ENCODE measurements at regions not wholly inside any gene's neighbourhood (a gene's known extent, or its start where the extent isn't known, plus 50 kb on each side); places are given as distances from the start of the nearest gene placed in this dataset.

DNA sequence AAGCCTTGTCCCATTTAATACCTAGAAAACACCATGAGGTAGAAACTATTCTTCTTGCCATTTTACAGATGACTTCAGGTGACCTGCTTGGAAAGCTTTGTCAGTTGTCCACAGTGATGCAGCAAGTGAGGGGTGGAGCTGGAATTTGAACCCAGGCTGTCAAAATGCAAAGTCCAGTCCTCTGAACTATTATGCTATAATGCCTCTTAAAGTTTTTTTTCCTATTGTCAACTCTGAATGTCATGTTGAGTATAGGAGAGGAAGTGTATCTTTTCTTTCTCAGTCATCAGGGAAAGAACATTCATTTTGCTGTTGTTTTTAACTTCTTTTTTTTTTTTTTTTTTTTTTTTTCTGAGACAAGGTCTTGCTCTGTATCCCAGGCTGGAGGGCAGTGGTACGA, 525.6 kb downstream of the XYLT1 start:
- TF ChIP-seq, protein P1, sequence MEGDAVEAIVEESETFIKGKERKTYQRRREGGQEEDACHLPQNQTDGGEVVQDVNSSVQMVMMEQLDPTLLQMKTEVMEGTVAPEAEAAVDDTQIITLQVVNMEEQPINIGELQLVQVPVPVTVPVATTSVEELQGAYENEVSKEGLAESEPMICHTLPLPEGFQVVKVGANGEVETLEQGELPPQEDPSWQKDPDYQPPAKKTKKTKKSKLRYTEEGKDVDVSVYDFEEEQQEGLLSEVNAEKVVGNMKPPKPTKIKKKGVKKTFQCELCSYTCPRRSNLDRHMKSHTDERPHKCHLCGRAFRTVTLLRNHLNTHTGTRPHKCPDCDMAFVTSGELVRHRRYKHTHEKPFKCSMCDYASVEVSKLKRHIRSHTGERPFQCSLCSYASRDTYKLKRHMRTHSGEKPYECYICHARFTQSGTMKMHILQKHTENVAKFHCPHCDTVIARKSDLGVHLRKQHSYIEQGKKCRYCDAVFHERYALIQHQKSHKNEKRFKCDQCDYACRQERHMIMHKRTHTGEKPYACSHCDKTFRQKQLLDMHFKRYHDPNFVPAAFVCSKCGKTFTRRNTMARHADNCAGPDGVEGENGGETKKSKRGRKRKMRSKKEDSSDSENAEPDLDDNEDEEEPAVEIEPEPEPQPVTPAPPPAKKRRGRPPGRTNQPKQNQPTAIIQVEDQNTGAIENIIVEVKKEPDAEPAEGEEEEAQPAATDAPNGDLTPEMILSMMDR (IDR thresholded peaks at IDR 0.05), result no peak
- TF ChIP-seq POLR2A (IDR thresholded peaks at IDR 0.05), result no peak
